GM10266 (cell line): ENCODE measurements at regions not wholly inside any gene's neighbourhood (a gene's known extent, or its start where the extent isn't known, plus 50 kb on each side); places are given as distances from the start of the nearest gene placed in this dataset.

Experiments
- DNase-seq: peaks from one replicate; pipeline ENCODE4 v3.0.0; 2012; ENCODE audit errors: extremely low spot score
- CTCF ChIP-seq: IDR thresholded peaks from 2 replicates; pipeline ENCODE4 v1.5.1; 2012; ENCODE audit warnings: mild to moderate bottlenecking, low read depth; ENCODE audit not compliant: control insufficient read depth, insufficient read depth; ENCODE audit errors: missing control alignments

GRCh38 chr4:33013282-33013681 is 2293.1 kb downstream of the PCDH7 start:
- no peak for TF ChIP-seq CTCF

GRCh38 chr4:33025236-33025635 is 2305.1 kb downstream of the PCDH7 start:
- no peak for DNase-seq
- TF ChIP-seq CTCF = no peak

More at GRCh38 chr4:33013282-33013681, 2293.1 kb downstream of the PCDH7 start:
- no peak for DNase-seq

- no peak for DNase-seq
- TF ChIP-seq CTCF = no peak
Measured at GRCh38 chr4:33029976-33030375, 2309.8 kb downstream of the PCDH7 start.

- DNase-seq = no peak
Measured at GRCh38 chr4:33031328-33031727, 2311.2 kb downstream of the PCDH7 start.

GRCh38 chr4:33037464-33037863 is 2317.3 kb downstream of the PCDH7 start:
- no peak for DNase-seq

More at GRCh38 chr4:33031328-33031727, 2311.2 kb downstream of the PCDH7 start:
- no peak for TF ChIP-seq CTCF

GRCh38 chr4:33045334-33045733 is 2325.2 kb downstream of the PCDH7 start:
- no peak for TF ChIP-seq CTCF
- no peak for DNase-seq

More at GRCh38 chr4:33037464-33037863, 2317.3 kb downstream of the PCDH7 start:
- no peak for TF ChIP-seq CTCF

GRCh38 chr4:33052241-33052640 is 2332.1 kb downstream of the PCDH7 start:
- no peak for DNase-seq
- TF ChIP-seq CTCF = no peak
